Keratinocyte (primary cell): ENCODE measurements at regions not wholly inside any gene's neighbourhood (a gene's known extent, or its start where the extent isn't known, plus 50 kb on each side); places are given as distances from the start of the nearest gene placed in this dataset.

Experiments used
- DNase-seq: peaks from one replicate; pipeline ENCODE4 v3.0.0-alpha.2; 2011; ENCODE audit warnings: low read depth, missing footprints, low spot score
- FAIRE-seq: peaks from 2 replicates; lab custom pipeline; 2011; peaks lifted over from hg19 to GRCh38; lab: Jason Lieb, UNC
- H2AFZ ChIP-seq: 2 replicates; pipeline ENCODE4 v1.6.0; 2012; ENCODE audit warnings: low read length, control low read depth, inconsistent platforms; ENCODE audit not compliant: control insufficient read depth
- H3K27ac ChIP-seq: 2 replicates; pipeline ENCODE4 v1.5.1; 2011; ENCODE audit warnings: low read length; ENCODE audit not compliant: control insufficient read depth, insufficient read depth
- H3K27me3 ChIP-seq: 3 replicates; pipeline ENCODE4 v1.6.0; 2011; ENCODE audit warnings: low read length; ENCODE audit not compliant: control insufficient read depth, insufficient read depth; ENCODE audit errors: extremely low read depth
- H3K36me3 ChIP-seq, 2 experiments: 2 replicates in 1 of 2; 3 replicates in 1 of 2; pipeline ENCODE4 v1.5.1; 2011; ENCODE audit warnings: low read length in 2 of 2, mild to moderate bottlenecking in 1 of 2; ENCODE audit not compliant: control insufficient read depth in 2 of 2, insufficient read depth in 2 of 2; ENCODE audit errors: extremely low read depth in 1 of 2
- H3K4me1 ChIP-seq: 3 replicates; pipeline ENCODE4 v1.5.1; 2011; ENCODE audit warnings: low read length; ENCODE audit not compliant: control insufficient read depth, insufficient read depth; ENCODE audit errors: extremely low read depth
- H3K4me2 ChIP-seq: 3 replicates; pipeline ENCODE4 v1.6.0; 2011; ENCODE audit warnings: low read depth, low read length; ENCODE audit not compliant: control insufficient read depth, insufficient read depth; ENCODE audit errors: extremely low read depth
- H3K4me3 ChIP-seq, 3 experiments: fragments of 200-600 bp in 1 of 3; sonication (generic) in 1 of 3; 2 replicates in 2 of 3; 3 replicates in 1 of 3; pipeline ENCODE4 v1.5.1; 2011 to 2016; ENCODE audit warnings: low read length in 3 of 3, mild to moderate bottlenecking in 3 of 3, control low read depth in 2 of 3, inconsistent platforms in 1 of 3, low read depth in 1 of 3, mixed read lengths in 1 of 3, mixed run types in 1 of 3, moderate library complexity in 1 of 3; ENCODE audit not compliant: control insufficient read depth in 2 of 3, insufficient read depth in 2 of 3; ENCODE audit errors: extremely low read depth in 1 of 3
- H3K79me2 ChIP-seq: 2 replicates; pipeline ENCODE4 v1.6.0; 2012; ENCODE audit warnings: low read length; ENCODE audit not compliant: control insufficient read depth, insufficient read depth
- H3K9ac ChIP-seq: 3 replicates; pipeline ENCODE4 v1.6.0; 2011; ENCODE audit warnings: low read length; ENCODE audit not compliant: control insufficient read depth, insufficient read depth; ENCODE audit errors: extremely low read depth
- H3K9me1 ChIP-seq: 3 replicates; pipeline ENCODE4 v1.6.0; 2011; ENCODE audit warnings: low read length; ENCODE audit not compliant: control insufficient read depth, insufficient read depth; ENCODE audit errors: extremely low read depth
- H3K9me3 ChIP-seq: 2 replicates; pipeline ENCODE4 v1.5.1; 2012; ENCODE audit warnings: low read depth, low read length; ENCODE audit not compliant: control insufficient read depth
- H4K20me1 ChIP-seq: 3 replicates; pipeline ENCODE4 v1.6.0; 2011; ENCODE audit warnings: low read length; ENCODE audit not compliant: control insufficient read depth, insufficient read depth; ENCODE audit errors: extremely low read depth
- CTCF ChIP-seq, 3 experiments: IDR thresholded peaks in 1 of 3; conservative IDR thresholded peaks in 1 of 3; optimal IDR thresholded peaks in 1 of 3; 2 replicates in 2 of 3; 3 replicates in 1 of 3; pipeline versions ENCODE3 to v1.5.1; 2011; ENCODE audit warnings: low read length in 3 of 3, mild to moderate bottlenecking in 3 of 3, moderate library complexity in 2 of 3, control low read depth in 1 of 3, inconsistent platforms in 1 of 3; ENCODE audit not compliant: insufficient read depth in 2 of 3; ENCODE audit errors: extremely low read depth in 1 of 3
- EZH2 ChIP-seq: IDR thresholded peaks from one replicate; pipeline ENCODE4 v1.6.1; 2012; ENCODE audit warnings: inconsistent platforms, mild to moderate bottlenecking, low read length, moderate library complexity
- dilution Hi-C: fragments of 300-500 bp; cut with MboI; formaldehyde crosslinking; loops from one replicate; pipeline ENCODE4 v1.7.0; 2020; ENCODE audit warnings: low sequenced_read_pairs; ENCODE audit not compliant: extremely low pct_ligation_motif_present

GRCh38 chr7:11294965-11295364 is 321.3 kb downstream of the PHF14 start:
- Histone ChIP-seq H3K79me2 (no peaks in the 10 kb centered on the region), H3K4me2 (no peak overlapping the region), H3K9me1 (no peaks in the 10 kb centered on the region), H3K27ac (no peak overlapping the region), H3K36me3 (no peaks in the 10 kb centered on the region), H4K20me1 (no peaks in the 10 kb centered on the region), H3K4me3 (no peak overlapping the region), H3K27me3 (no peaks in the 10 kb centered on the region), H2AFZ (no peak overlapping the region), H3K9ac (no peak overlapping the region), H3K4me1 (no peaks in the 10 kb centered on the region), H3K9me3 (no peaks in the 10 kb centered on the region)
- dilution Hi-C loops, result no loop called here
- no peak for TF ChIP-seq EZH2
- no peak for TF ChIP-seq CTCF (optimal IDR thresholded peaks at IDR 0.05 in 1 of 3, IDR thresholded peaks at IDR 0.05 in 1 of 3, conservative IDR thresholded peaks at IDR 0.05 in 1 of 3; ENCODE audit: extremely low read depth in 1 of 3, insufficient read depth in 2 of 3, low read length in 3 of 3)
- FAIRE-seq (no peak), DNase-seq (no peak)

GRCh38 chr7:11297126-11297625 is 323.5 kb downstream of the PHF14 start:
- dilution Hi-C loops, result no loop called here
- DNase-seq (no peak), FAIRE-seq (no peak)
- Histone ChIP-seq H3K9ac (no peak overlapping the region), H3K27me3 (no peaks in the 10 kb centered on the region), H4K20me1 (no peaks in the 10 kb centered on the region), H3K4me3 (no peak overlapping the region), H3K4me1 (no peaks in the 10 kb centered on the region), H3K9me3 (no peaks in the 10 kb centered on the region), H3K4me2 (no peak overlapping the region), H3K27ac (no peak overlapping the region), H3K36me3 (no peaks in the 10 kb centered on the region), H3K79me2 (no peaks in the 10 kb centered on the region), H2AFZ (no peak overlapping the region), H3K9me1 (no peaks in the 10 kb centered on the region)
- TF ChIP-seq EZH2, result no peak
- no peak for TF ChIP-seq CTCF (optimal IDR thresholded peaks at IDR 0.05 in 1 of 3, IDR thresholded peaks at IDR 0.05 in 1 of 3, conservative IDR thresholded peaks at IDR 0.05 in 1 of 3; ENCODE audit: extremely low read depth in 1 of 3, insufficient read depth in 2 of 3, low read length in 3 of 3)
